GM12878 (cell line): ENCODE measurements at regions not wholly inside any gene's neighbourhood (a gene's known extent, or its start where the extent isn't known, plus 50 kb on each side); places are given as distances from the start of the nearest gene placed in this dataset.

Source experiments
- BHLHE40 ChIP-seq, 2 experiments: fragments of 450-650 bp in 1 of 2; IDR thresholded peaks; 2 replicates each; pipeline ENCODE4 v1.6.1; 2011 to 2017; ENCODE audit warnings: low read depth in 2 of 2, borderline replicate concordance in 1 of 2, improper control_type of control experiment in 1 of 2, low read length in 1 of 2, mild to moderate bottlenecking in 1 of 2
- EP300 ChIP-seq, 2 experiments: fragments of 150-350 bp in 1 of 2; IDR thresholded peaks; 2 replicates each; pipeline ENCODE4 v1.6.1; 2011 to 2012; ENCODE audit warnings: low read depth in 2 of 2, low read length in 2 of 2, borderline replicate concordance in 1 of 2, improper control_type of control experiment in 1 of 2, inconsistent platforms in 1 of 2; ENCODE audit not compliant: control insufficient read depth in 1 of 2
- EZH2 ChIP-seq: IDR thresholded peaks from 2 replicates; pipeline ENCODE4 v1.6.1; 2012; ENCODE audit warnings: low read depth, mild to moderate bottlenecking, control low read depth, inconsistent platforms, low read length, borderline replicate concordance; ENCODE audit not compliant: control insufficient read depth
- MYC ChIP-seq: IDR thresholded peaks from 2 replicates; pipeline ENCODE4 v1.6.1; 2011; ENCODE audit warnings: mild to moderate bottlenecking, low read length, moderate library complexity, inconsistent platforms; ENCODE audit not compliant: insufficient read depth, insufficient replicate concordance, insufficient read length, severe bottlenecking
- POLR2A ChIP-seq: IDR thresholded peaks from 2 replicates; pipeline ENCODE4 v1.6.1; 2011; ENCODE audit warnings: low read depth, mild to moderate bottlenecking, low read length
- POLR2AphosphoS5 ChIP-seq: IDR thresholded peaks from 2 replicates; pipeline ENCODE4 v1.6.1; 2011; ENCODE audit warnings: mild to moderate bottlenecking, low read length, inconsistent platforms
- RELA ChIP-seq: fragments of 450-650 bp; IDR thresholded peaks from 2 replicates; pipeline ENCODE4 v1.8.0; 2014; ENCODE audit warnings: borderline replicate concordance; ENCODE audit not compliant: partially characterized antibody
- TF ChIP-seq, protein P1 (sequence below), 3 experiments: IDR thresholded peaks in 2 of 3; conservative IDR thresholded peaks in 1 of 3; 2 replicates each; pipeline ENCODE4 v1.5.1; 2011; ENCODE audit warnings: low read depth in 3 of 3, low read length in 3 of 3, mild to moderate bottlenecking in 3 of 3, control low read depth in 2 of 3, moderate library complexity in 2 of 3, inconsistent platforms in 1 of 3, mixed read lengths in 1 of 3; ENCODE audit not compliant: control insufficient read depth in 2 of 3, insufficient read depth in 1 of 3; ENCODE audit errors: extremely low read depth in 1 of 3
- TF ChIP-seq, protein P2 (sequence below): IDR thresholded peaks from 2 replicates; pipeline ENCODE4 v1.6.1; 2012; ENCODE audit warnings: low read length, inconsistent platforms
- TF ChIP-seq, protein P3 (sequence below): IDR thresholded peaks from 2 replicates; pipeline ENCODE4 v1.6.1; 2012; ENCODE audit warnings: low read depth, low read length, improper control_type of control experiment

- no peak for TF ChIP-seq BHLHE40 (IDR thresholded peaks at IDR 0.05; ENCODE audit: borderline replicate concordance in 1 of 2, low read depth in 2 of 2, low read length in 1 of 2)
- no peak for TF ChIP-seq EP300 (IDR thresholded peaks at IDR 0.05; ENCODE audit: borderline replicate concordance in 1 of 2, control insufficient read depth in 1 of 2, low read depth in 2 of 2, low read length in 2 of 2)
- TF ChIP-seq RELA = no peak
- TF ChIP-seq, protein P1, sequence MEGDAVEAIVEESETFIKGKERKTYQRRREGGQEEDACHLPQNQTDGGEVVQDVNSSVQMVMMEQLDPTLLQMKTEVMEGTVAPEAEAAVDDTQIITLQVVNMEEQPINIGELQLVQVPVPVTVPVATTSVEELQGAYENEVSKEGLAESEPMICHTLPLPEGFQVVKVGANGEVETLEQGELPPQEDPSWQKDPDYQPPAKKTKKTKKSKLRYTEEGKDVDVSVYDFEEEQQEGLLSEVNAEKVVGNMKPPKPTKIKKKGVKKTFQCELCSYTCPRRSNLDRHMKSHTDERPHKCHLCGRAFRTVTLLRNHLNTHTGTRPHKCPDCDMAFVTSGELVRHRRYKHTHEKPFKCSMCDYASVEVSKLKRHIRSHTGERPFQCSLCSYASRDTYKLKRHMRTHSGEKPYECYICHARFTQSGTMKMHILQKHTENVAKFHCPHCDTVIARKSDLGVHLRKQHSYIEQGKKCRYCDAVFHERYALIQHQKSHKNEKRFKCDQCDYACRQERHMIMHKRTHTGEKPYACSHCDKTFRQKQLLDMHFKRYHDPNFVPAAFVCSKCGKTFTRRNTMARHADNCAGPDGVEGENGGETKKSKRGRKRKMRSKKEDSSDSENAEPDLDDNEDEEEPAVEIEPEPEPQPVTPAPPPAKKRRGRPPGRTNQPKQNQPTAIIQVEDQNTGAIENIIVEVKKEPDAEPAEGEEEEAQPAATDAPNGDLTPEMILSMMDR (IDR thresholded peaks at IDR 0.05 in 2 of 3, conservative IDR thresholded peaks at IDR 0.05 in 1 of 3; ENCODE audit: control insufficient read depth in 2 of 3, extremely low read depth in 1 of 3, insufficient read depth in 1 of 3, low read depth in 3 of 3, low read length in 3 of 3) = no peak
- no peak for TF ChIP-seq EZH2
- TF ChIP-seq, protein P2, sequence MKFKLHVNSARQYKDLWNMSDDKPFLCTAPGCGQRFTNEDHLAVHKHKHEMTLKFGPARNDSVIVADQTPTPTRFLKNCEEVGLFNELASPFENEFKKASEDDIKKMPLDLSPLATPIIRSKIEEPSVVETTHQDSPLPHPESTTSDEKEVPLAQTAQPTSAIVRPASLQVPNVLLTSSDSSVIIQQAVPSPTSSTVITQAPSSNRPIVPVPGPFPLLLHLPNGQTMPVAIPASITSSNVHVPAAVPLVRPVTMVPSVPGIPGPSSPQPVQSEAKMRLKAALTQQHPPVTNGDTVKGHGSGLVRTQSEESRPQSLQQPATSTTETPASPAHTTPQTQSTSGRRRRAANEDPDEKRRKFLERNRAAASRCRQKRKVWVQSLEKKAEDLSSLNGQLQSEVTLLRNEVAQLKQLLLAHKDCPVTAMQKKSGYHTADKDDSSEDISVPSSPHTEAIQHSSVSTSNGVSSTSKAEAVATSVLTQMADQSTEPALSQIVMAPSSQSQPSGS = no peak
- TF ChIP-seq MYC = no peak
- no peak for TF ChIP-seq POLR2AphosphoS5
- TF ChIP-seq POLR2A = no peak
- TF ChIP-seq, protein P3, sequence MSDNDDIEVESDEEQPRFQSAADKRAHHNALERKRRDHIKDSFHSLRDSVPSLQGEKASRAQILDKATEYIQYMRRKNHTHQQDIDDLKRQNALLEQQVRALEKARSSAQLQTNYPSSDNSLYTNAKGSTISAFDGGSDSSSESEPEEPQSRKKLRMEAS = no peak
Observed at GRCh38 chr12:108029051-108029835, 99.8 kb upstream of the WSCD2 start.
